ENCODE measurements at regions not wholly inside any gene's neighbourhood (a gene's known extent, or its start where the extent isn't known, plus 50 kb on each side); places are given as distances from the start of the nearest gene placed in this dataset.

DNA sequence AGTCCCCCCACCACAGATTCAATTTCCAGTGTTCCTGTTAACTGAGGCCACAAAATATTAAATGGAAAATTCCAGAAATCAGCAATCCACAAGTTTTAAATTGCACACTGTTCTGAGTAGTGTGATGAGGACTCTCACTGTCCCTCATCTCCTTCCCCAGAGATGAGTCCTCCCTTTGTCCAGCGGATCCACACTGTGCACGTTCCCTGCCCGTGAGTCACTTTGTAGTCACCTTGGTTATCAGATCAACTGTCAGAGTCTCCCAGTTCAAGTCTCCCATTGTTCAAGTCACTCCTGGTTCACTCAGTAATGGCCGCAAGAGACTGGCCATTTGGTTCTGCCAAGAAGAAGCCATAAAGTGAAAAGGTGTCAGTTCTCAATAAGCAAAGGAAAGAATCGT, 168.6 kb upstream of the AFDN start:
- TF ChIP-seq, protein P1, sequence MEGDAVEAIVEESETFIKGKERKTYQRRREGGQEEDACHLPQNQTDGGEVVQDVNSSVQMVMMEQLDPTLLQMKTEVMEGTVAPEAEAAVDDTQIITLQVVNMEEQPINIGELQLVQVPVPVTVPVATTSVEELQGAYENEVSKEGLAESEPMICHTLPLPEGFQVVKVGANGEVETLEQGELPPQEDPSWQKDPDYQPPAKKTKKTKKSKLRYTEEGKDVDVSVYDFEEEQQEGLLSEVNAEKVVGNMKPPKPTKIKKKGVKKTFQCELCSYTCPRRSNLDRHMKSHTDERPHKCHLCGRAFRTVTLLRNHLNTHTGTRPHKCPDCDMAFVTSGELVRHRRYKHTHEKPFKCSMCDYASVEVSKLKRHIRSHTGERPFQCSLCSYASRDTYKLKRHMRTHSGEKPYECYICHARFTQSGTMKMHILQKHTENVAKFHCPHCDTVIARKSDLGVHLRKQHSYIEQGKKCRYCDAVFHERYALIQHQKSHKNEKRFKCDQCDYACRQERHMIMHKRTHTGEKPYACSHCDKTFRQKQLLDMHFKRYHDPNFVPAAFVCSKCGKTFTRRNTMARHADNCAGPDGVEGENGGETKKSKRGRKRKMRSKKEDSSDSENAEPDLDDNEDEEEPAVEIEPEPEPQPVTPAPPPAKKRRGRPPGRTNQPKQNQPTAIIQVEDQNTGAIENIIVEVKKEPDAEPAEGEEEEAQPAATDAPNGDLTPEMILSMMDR (IDR thresholded peaks at IDR 0.05; ENCODE audit: poor library complexity, severe bottlenecking), result no peak
- TF ChIP-seq EZH2 (IDR thresholded peaks at IDR 0.05; ENCODE audit: borderline replicate concordance, insufficient read depth, low read length, poor library complexity, severe bottlenecking), result no peak
- TF ChIP-seq POLR2AphosphoS5 (IDR thresholded peaks at IDR 0.05), result no peak
